ENCODE measurements at regions not wholly inside any gene's neighbourhood (a gene's known extent, or its start where the extent isn't known, plus 50 kb on each side); places are given as distances from the start of the nearest gene placed in this dataset.

DNA sequence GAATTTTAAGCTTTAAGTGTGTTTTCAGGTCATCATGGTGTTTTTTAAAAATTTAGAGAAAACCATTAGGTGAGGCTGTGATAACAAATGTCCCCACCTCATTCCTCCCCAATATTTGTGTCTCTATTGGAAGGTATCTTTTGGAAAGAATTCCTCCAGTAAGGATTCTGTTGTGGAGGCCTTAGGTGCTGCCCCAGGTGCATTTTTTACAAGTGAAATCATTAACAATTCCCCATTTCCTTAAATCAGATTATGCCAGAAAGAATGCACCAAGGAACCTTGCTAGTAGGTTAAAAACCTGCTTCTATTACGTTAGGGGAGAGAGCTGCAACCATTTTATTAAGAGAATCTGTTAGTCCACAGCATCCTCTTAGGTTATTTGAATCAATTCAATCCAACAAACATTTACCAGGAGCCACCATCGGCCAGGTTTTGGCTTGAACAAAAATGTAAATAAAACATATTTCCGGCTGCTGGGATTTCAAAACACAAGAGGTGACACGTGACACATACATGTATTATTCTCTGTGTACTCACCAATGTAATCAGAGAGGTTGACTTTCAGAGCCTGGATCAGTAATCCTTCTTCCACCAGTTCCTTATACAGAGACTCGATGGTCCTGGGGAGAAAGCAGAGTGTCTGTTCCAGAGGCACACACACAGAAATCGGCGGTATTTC lies 112.5 kb upstream of the ASB18 start:
- TF ChIP-seq, protein P1, sequence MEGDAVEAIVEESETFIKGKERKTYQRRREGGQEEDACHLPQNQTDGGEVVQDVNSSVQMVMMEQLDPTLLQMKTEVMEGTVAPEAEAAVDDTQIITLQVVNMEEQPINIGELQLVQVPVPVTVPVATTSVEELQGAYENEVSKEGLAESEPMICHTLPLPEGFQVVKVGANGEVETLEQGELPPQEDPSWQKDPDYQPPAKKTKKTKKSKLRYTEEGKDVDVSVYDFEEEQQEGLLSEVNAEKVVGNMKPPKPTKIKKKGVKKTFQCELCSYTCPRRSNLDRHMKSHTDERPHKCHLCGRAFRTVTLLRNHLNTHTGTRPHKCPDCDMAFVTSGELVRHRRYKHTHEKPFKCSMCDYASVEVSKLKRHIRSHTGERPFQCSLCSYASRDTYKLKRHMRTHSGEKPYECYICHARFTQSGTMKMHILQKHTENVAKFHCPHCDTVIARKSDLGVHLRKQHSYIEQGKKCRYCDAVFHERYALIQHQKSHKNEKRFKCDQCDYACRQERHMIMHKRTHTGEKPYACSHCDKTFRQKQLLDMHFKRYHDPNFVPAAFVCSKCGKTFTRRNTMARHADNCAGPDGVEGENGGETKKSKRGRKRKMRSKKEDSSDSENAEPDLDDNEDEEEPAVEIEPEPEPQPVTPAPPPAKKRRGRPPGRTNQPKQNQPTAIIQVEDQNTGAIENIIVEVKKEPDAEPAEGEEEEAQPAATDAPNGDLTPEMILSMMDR (IDR thresholded peaks at IDR 0.05; ENCODE audit: low read depth, low read length), result no peak
- no peak for TF ChIP-seq POLR2A (IDR thresholded peaks at IDR 0.05; ENCODE audit: extremely low read depth, insufficient read length)
- TF ChIP-seq MAX (IDR thresholded peaks at IDR 0.05; ENCODE audit: low read depth, low read length), result no peak

Data from NB4 (cell line).